CD4-positive, alpha-beta T cell treated with Interleukin-10 for 1 hour (primary cell): ENCODE measurements at regions not wholly inside any gene's neighbourhood (a gene's known extent, or its start where the extent isn't known, plus 50 kb on each side); places are given as distances from the start of the nearest gene placed in this dataset.

Experiments
- DNase-seq: peaks from one replicate; pipeline ENCODE4 v3.0.0-alpha.2; 2020

- no peak for DNase-seq
Measured at GRCh38 chr6:167588920-167589614, 237.6 kb upstream of the AFDN start.

DNA sequence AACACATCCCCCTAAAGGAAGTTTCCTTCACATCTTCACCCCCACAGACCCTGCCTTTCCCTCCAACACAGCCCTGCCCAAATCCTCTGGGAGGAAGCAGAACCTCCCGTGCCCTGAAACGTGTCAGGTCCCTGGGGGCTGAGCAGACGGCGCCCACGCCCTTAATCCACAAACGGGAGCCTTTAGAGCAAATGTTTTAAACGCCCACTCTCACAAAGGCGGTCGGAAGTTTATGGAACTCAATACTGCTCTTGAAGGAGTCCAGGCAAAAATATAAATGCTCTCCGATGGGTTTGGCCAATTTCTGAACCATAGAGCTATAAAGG lies 237.1 kb upstream of the AFDN start:
- DNase-seq = no peak

DNA sequence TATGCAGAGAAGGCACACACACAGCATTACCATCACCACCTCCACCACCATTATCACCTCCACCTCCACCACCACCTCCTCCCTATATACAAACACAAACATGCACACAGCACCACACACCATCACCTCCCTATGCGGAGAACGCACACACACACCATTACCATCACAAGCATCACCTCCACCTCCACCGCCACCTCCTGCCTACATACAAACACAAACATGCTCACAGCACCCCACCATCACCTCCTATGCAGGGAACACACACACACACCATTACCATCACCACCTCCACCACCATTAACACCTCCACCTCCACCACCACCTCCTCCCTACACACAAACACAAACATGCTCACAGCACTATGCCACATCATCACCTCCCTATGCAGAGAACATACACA lies 236.5 kb upstream of the AFDN start:
- no peak for DNase-seq
